ENCODE measurements at regions not wholly inside any gene's neighbourhood (a gene's known extent, or its start where the extent isn't known, plus 50 kb on each side); places are given as distances from the start of the nearest gene placed in this dataset.

DNA sequence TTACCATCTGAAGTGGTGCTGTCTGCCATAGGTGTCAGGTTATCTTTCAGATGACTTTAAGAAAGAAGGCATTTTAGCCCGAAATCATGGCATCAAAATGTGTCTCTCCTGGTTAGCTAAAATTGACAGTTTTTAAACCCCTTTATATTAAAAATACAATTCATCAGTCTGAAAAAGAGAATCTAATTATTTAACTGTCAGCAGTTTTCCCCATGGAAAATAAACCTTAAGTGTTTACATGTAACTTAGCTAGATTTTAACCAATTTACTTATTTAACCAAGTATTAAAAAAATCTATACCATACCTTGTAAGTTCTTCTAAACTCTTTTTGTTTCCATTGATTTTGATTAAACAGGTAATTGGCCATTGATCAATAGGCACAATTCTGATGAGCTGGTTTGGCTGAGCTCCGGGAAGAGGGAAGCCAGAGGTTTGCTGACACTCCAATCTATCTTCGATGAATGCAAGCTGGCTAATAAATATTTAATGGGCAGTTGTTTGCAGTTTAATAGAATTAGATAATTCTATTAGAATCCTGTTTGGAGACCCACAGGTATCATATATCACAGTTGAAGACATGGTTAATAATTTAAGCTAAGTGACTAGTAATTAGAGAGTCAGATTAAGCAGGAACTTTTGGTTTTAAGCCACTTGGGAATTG lies 114.0 kb downstream of the MAT2B start:
- TF ChIP-seq, protein P1, sequence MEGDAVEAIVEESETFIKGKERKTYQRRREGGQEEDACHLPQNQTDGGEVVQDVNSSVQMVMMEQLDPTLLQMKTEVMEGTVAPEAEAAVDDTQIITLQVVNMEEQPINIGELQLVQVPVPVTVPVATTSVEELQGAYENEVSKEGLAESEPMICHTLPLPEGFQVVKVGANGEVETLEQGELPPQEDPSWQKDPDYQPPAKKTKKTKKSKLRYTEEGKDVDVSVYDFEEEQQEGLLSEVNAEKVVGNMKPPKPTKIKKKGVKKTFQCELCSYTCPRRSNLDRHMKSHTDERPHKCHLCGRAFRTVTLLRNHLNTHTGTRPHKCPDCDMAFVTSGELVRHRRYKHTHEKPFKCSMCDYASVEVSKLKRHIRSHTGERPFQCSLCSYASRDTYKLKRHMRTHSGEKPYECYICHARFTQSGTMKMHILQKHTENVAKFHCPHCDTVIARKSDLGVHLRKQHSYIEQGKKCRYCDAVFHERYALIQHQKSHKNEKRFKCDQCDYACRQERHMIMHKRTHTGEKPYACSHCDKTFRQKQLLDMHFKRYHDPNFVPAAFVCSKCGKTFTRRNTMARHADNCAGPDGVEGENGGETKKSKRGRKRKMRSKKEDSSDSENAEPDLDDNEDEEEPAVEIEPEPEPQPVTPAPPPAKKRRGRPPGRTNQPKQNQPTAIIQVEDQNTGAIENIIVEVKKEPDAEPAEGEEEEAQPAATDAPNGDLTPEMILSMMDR (IDR thresholded peaks at IDR 0.05 in 4 of 5, conservative IDR thresholded peaks at IDR 0.05 in 1 of 5) = no peak
- no peak for TF ChIP-seq POLR2A (IDR thresholded peaks at IDR 0.05)

Measured in gastrocnemius medialis (tissue), 4 donors.